ENCODE measurements at regions not wholly inside any gene's neighbourhood (a gene's known extent, or its start where the extent isn't known, plus 50 kb on each side); places are given as distances from the start of the nearest gene placed in this dataset.

GRCh38 chr13:81771951-81772350, 1431.0 kb upstream of the SPRY2 start:
- H3K27ac ChIP-seq (ENCODE audit: low read depth in 2 of 2, low read length in 2 of 2), result no peak overlapping the region
- H3K4me1 ChIP-seq (ENCODE audit: control insufficient read depth in 2 of 2, insufficient read depth in 2 of 2, low read length in 2 of 2), result no peaks in the 10 kb centered on the region
- H3K4me3 ChIP-seq (ENCODE audit: low read length in 2 of 2), result no peak overlapping the region
- H3K9ac ChIP-seq (ENCODE audit: low read depth in 1 of 2, low read length in 2 of 2), result no peak overlapping the region
- no peaks in the 10 kb centered on the region for H3K36me3 ChIP-seq (ENCODE audit: control insufficient read depth in 2 of 2, insufficient read depth in 2 of 2, low read length in 2 of 2)
- H3K9me3 ChIP-seq (ENCODE audit: control insufficient read depth in 2 of 2, low read length in 2 of 2), result no peaks in the 10 kb centered on the region
- no peaks in the 10 kb centered on the region for H3K27me3 ChIP-seq (ENCODE audit: control insufficient read depth in 2 of 2, insufficient read depth in 2 of 2, low read length in 2 of 2)

- H3K27me3 ChIP-seq (ENCODE audit: control insufficient read depth in 2 of 2, insufficient read depth in 2 of 2, low read length in 2 of 2), result no peaks in the 10 kb centered on the region
- H3K9ac ChIP-seq (ENCODE audit: low read depth in 1 of 2, low read length in 2 of 2), result no peak overlapping the region
- no peaks in the 10 kb centered on the region for H3K4me1 ChIP-seq (ENCODE audit: control insufficient read depth in 2 of 2, insufficient read depth in 2 of 2, low read length in 2 of 2)
- no peaks in the 10 kb centered on the region for H3K9me3 ChIP-seq (ENCODE audit: control insufficient read depth in 2 of 2, low read length in 2 of 2)
- H3K36me3 ChIP-seq (ENCODE audit: control insufficient read depth in 2 of 2, insufficient read depth in 2 of 2, low read length in 2 of 2), result no peaks in the 10 kb centered on the region
- no peak overlapping the region for H3K27ac ChIP-seq (ENCODE audit: low read depth in 2 of 2, low read length in 2 of 2)
- no peak overlapping the region for H3K4me3 ChIP-seq (ENCODE audit: low read length in 2 of 2)
Observed at GRCh38 chr13:81770868-81771505, 1430.1 kb upstream of the SPRY2 start.

GRCh38 chr13:81762449-81762848, 1421.5 kb upstream of the SPRY2 start:
- no peak overlapping the region for H3K27ac ChIP-seq (ENCODE audit: low read depth in 2 of 2, low read length in 2 of 2)
- H3K4me1 ChIP-seq (ENCODE audit: control insufficient read depth in 2 of 2, insufficient read depth in 2 of 2, low read length in 2 of 2), result no peaks in the 10 kb centered on the region
- H3K36me3 ChIP-seq (ENCODE audit: control insufficient read depth in 2 of 2, insufficient read depth in 2 of 2, low read length in 2 of 2), result no peaks in the 10 kb centered on the region
- no peaks in the 10 kb centered on the region for H3K27me3 ChIP-seq (ENCODE audit: control insufficient read depth in 2 of 2, insufficient read depth in 2 of 2, low read length in 2 of 2)
- peaks cover 0 to 2% of the 10 kb centered on the region in 2 donors for H3K9me3 ChIP-seq (ENCODE audit: control insufficient read depth in 2 of 2, low read length in 2 of 2)
- no peak overlapping the region for H3K4me3 ChIP-seq (ENCODE audit: low read length in 2 of 2)
- H3K9ac ChIP-seq (ENCODE audit: low read depth in 1 of 2, low read length in 2 of 2), result no peak overlapping the region

- Histone ChIP-seq H3K27ac (ENCODE audit: low read depth in 2 of 2, low read length in 2 of 2) (no peak overlapping the region), H3K9me3 (ENCODE audit: control insufficient read depth in 2 of 2, low read length in 2 of 2) (peaks cover 0 to 2% of the 10 kb centered on the region in 2 donors), H3K36me3 (ENCODE audit: control insufficient read depth in 2 of 2, insufficient read depth in 2 of 2, low read length in 2 of 2) (no peaks in the 10 kb centered on the region), H3K9ac (ENCODE audit: low read depth in 1 of 2, low read length in 2 of 2) (no peak overlapping the region), H3K4me1 (ENCODE audit: control insufficient read depth in 2 of 2, insufficient read depth in 2 of 2, low read length in 2 of 2) (no peaks in the 10 kb centered on the region), H3K27me3 (ENCODE audit: control insufficient read depth in 2 of 2, insufficient read depth in 2 of 2, low read length in 2 of 2) (no peaks in the 10 kb centered on the region), H3K4me3 (ENCODE audit: low read length in 2 of 2) (no peak overlapping the region)
Observed at GRCh38 chr13:81760316-81760715, 1419.4 kb upstream of the SPRY2 start.

- Histone ChIP-seq H3K27me3 (ENCODE audit: control insufficient read depth in 2 of 2, insufficient read depth in 2 of 2, low read length in 2 of 2) (no peaks in the 10 kb centered on the region), H3K4me1 (ENCODE audit: control insufficient read depth in 2 of 2, insufficient read depth in 2 of 2, low read length in 2 of 2) (no peaks in the 10 kb centered on the region), H3K9me3 (ENCODE audit: control insufficient read depth in 2 of 2, low read length in 2 of 2) (no peaks in the 10 kb centered on the region), H3K9ac (ENCODE audit: low read depth in 1 of 2, low read length in 2 of 2) (no peak overlapping the region), H3K4me3 (ENCODE audit: low read length in 2 of 2) (no peak overlapping the region), H3K36me3 (ENCODE audit: control insufficient read depth in 2 of 2, insufficient read depth in 2 of 2, low read length in 2 of 2) (no peaks in the 10 kb centered on the region), H3K27ac (ENCODE audit: low read depth in 2 of 2, low read length in 2 of 2) (no peak overlapping the region)
Observed at GRCh38 chr13:81757348-81757970, 1416.5 kb upstream of the SPRY2 start.

- no peaks in the 10 kb centered on the region for H3K36me3 ChIP-seq (ENCODE audit: control insufficient read depth in 2 of 2, insufficient read depth in 2 of 2, low read length in 2 of 2)
- no peak overlapping the region for H3K4me3 ChIP-seq (ENCODE audit: low read length in 2 of 2)
- no peak overlapping the region for H3K9ac ChIP-seq (ENCODE audit: low read depth in 1 of 2, low read length in 2 of 2)
- no peaks in the 10 kb centered on the region for H3K27me3 ChIP-seq (ENCODE audit: control insufficient read depth in 2 of 2, insufficient read depth in 2 of 2, low read length in 2 of 2)
- no peak overlapping the region for H3K27ac ChIP-seq (ENCODE audit: low read depth in 2 of 2, low read length in 2 of 2)
- H3K9me3 ChIP-seq (ENCODE audit: control insufficient read depth in 2 of 2, low read length in 2 of 2), result no peaks in the 10 kb centered on the region
- no peaks in the 10 kb centered on the region for H3K4me1 ChIP-seq (ENCODE audit: control insufficient read depth in 2 of 2, insufficient read depth in 2 of 2, low read length in 2 of 2)
Observed at GRCh38 chr13:81745391-81745790, 1404.5 kb upstream of the SPRY2 start.

- Histone ChIP-seq H3K9ac (ENCODE audit: low read depth in 1 of 2, low read length in 2 of 2) (no peak overlapping the region), H3K9me3 (ENCODE audit: control insufficient read depth in 2 of 2, low read length in 2 of 2) (peaks cover 0 to 3% of the 10 kb centered on the region in 2 donors), H3K27ac (ENCODE audit: low read depth in 2 of 2, low read length in 2 of 2) (no peak overlapping the region), H3K27me3 (ENCODE audit: control insufficient read depth in 2 of 2, insufficient read depth in 2 of 2, low read length in 2 of 2) (no peaks in the 10 kb centered on the region), H3K4me3 (ENCODE audit: low read length in 2 of 2) (no peak overlapping the region), H3K36me3 (ENCODE audit: control insufficient read depth in 2 of 2, insufficient read depth in 2 of 2, low read length in 2 of 2) (no peaks in the 10 kb centered on the region), H3K4me1 (ENCODE audit: control insufficient read depth in 2 of 2, insufficient read depth in 2 of 2, low read length in 2 of 2) (no peaks in the 10 kb centered on the region)
Observed at GRCh38 chr13:81738364-81738763, 1397.4 kb upstream of the SPRY2 start.

GRCh38 chr13:81726037-81726726, 1385.3 kb upstream of the SPRY2 start:
- Histone ChIP-seq H3K27me3 (ENCODE audit: control insufficient read depth in 2 of 2, insufficient read depth in 2 of 2, low read length in 2 of 2) (no peaks in the 10 kb centered on the region), H3K9ac (ENCODE audit: low read depth in 1 of 2, low read length in 2 of 2) (no peak overlapping the region), H3K4me3 (ENCODE audit: low read length in 2 of 2) (no peak overlapping the region), H3K4me1 (ENCODE audit: control insufficient read depth in 2 of 2, insufficient read depth in 2 of 2, low read length in 2 of 2) (no peaks in the 10 kb centered on the region), H3K9me3 (ENCODE audit: control insufficient read depth in 2 of 2, low read length in 2 of 2) (no peaks in the 10 kb centered on the region), H3K36me3 (ENCODE audit: control insufficient read depth in 2 of 2, insufficient read depth in 2 of 2, low read length in 2 of 2) (no peaks in the 10 kb centered on the region), H3K27ac (ENCODE audit: low read depth in 2 of 2, low read length in 2 of 2) (no peak overlapping the region)

- no peak overlapping the region for H3K4me3 ChIP-seq (ENCODE audit: low read length in 2 of 2)
- no peak overlapping the region for H3K9ac ChIP-seq (ENCODE audit: low read depth in 1 of 2, low read length in 2 of 2)
- H3K27ac ChIP-seq (ENCODE audit: low read depth in 2 of 2, low read length in 2 of 2), result no peak overlapping the region
- no peaks in the 10 kb centered on the region for H3K4me1 ChIP-seq (ENCODE audit: control insufficient read depth in 2 of 2, insufficient read depth in 2 of 2, low read length in 2 of 2)
- H3K36me3 ChIP-seq (ENCODE audit: control insufficient read depth in 2 of 2, insufficient read depth in 2 of 2, low read length in 2 of 2), result no peaks in the 10 kb centered on the region
- no peaks in the 10 kb centered on the region for H3K27me3 ChIP-seq (ENCODE audit: control insufficient read depth in 2 of 2, insufficient read depth in 2 of 2, low read length in 2 of 2)
- no peaks in the 10 kb centered on the region for H3K9me3 ChIP-seq (ENCODE audit: control insufficient read depth in 2 of 2, low read length in 2 of 2)
Observed at GRCh38 chr13:81722456-81722855, 1381.5 kb upstream of the SPRY2 start.

GRCh38 chr13:81721400-81721799, 1380.5 kb upstream of the SPRY2 start:
- Histone ChIP-seq H3K27me3 (ENCODE audit: control insufficient read depth in 2 of 2, insufficient read depth in 2 of 2, low read length in 2 of 2) (no peaks in the 10 kb centered on the region), H3K9ac (ENCODE audit: low read depth in 1 of 2, low read length in 2 of 2) (no peak overlapping the region), H3K36me3 (ENCODE audit: control insufficient read depth in 2 of 2, insufficient read depth in 2 of 2, low read length in 2 of 2) (no peaks in the 10 kb centered on the region), H3K9me3 (ENCODE audit: control insufficient read depth in 2 of 2, low read length in 2 of 2) (no peaks in the 10 kb centered on the region), H3K27ac (ENCODE audit: low read depth in 2 of 2, low read length in 2 of 2) (no peak overlapping the region), H3K4me3 (ENCODE audit: low read length in 2 of 2) (no peak overlapping the region), H3K4me1 (ENCODE audit: control insufficient read depth in 2 of 2, insufficient read depth in 2 of 2, low read length in 2 of 2) (no peaks in the 10 kb centered on the region)

Measured in mucosa of rectum (tissue), 2 donors.